Fibroblast of skin of back (primary cell): ENCODE measurements at regions not wholly inside any gene's neighbourhood (a gene's known extent, or its start where the extent isn't known, plus 50 kb on each side); places are given as distances from the start of the nearest gene placed in this dataset.

Source experiments
- DNase-seq: peaks from one replicate; pipeline ENCODE4 v3.0.0-alpha.2; 2013

- DNase-seq = no peak
These were observed 149.4 kb upstream of the PLEKHG7 start for GRCh38 chr12:92553389-92553788.

GRCh38 chr12:92552412-92553108, 150.2 kb upstream of the PLEKHG7 start:
- DNase-seq = peak; percentile 12

GRCh38 chr12:92551853-92552397, 150.9 kb upstream of the PLEKHG7 start:
- peak; percentile 22 for DNase-seq

- DNase-seq = no peak
These were observed 151.6 kb upstream of the PLEKHG7 start for GRCh38 chr12:92551210-92551609.

- no peak for DNase-seq
These were observed 152.1 kb upstream of the PLEKHG7 start for GRCh38 chr12:92550661-92551060.

GRCh38 chr12:92550254-92550653, 152.5 kb upstream of the PLEKHG7 start:
- no peak for DNase-seq

- DNase-seq = no peak
These were observed 153.3 kb upstream of the PLEKHG7 start for GRCh38 chr12:92549516-92549915.

- no peak for DNase-seq
These were observed 154.9 kb upstream of the PLEKHG7 start for GRCh38 chr12:92547906-92548305.

- no peak for DNase-seq
These were observed 155.4 kb upstream of the PLEKHG7 start for GRCh38 chr12:92547420-92547819.

- DNase-seq = no peak
These were observed 156.0 kb upstream of the PLEKHG7 start for GRCh38 chr12:92546635-92547348.

- DNase-seq = no peak
These were observed 156.5 kb upstream of the PLEKHG7 start for GRCh38 chr12:92546259-92546634.

GRCh38 chr12:92544322-92544721, 158.5 kb upstream of the PLEKHG7 start:
- no peak for DNase-seq

- no peak for DNase-seq
These were observed 158.9 kb upstream of the PLEKHG7 start for GRCh38 chr12:92543840-92544239.

GRCh38 chr12:92543359-92543758, 159.4 kb upstream of the PLEKHG7 start:
- no peak for DNase-seq

GRCh38 chr12:92541731-92542130, 161.1 kb upstream of the PLEKHG7 start:
- DNase-seq = no peak

GRCh38 chr12:92540782-92541423, 161.9 kb upstream of the PLEKHG7 start:
- DNase-seq = no peak

GRCh38 chr12:92539976-92540781, 162.6 kb upstream of the PLEKHG7 start:
- no peak for DNase-seq

GRCh38 chr12:92539110-92539749, 163.6 kb upstream of the PLEKHG7 start:
- DNase-seq = peak; percentile 55

GRCh38 chr12:92537290-92537960, 165.4 kb upstream of the PLEKHG7 start:
- DNase-seq = no peak

GRCh38 chr12:92535961-92536360, 166.8 kb upstream of the PLEKHG7 start:
- DNase-seq = no peak

GRCh38 chr12:92533280-92533890, 169.4 kb upstream of the PLEKHG7 start:
- peak; percentile 63 for DNase-seq
